ENCODE measurements at regions not wholly inside any gene's neighbourhood (a gene's known extent, or its start where the extent isn't known, plus 50 kb on each side); places are given as distances from the start of the nearest gene placed in this dataset.
"Not testable (repeated sequence)": the region's sequence is repeated elsewhere in the genome, so short reads cannot be mapped to it uniquely, and the experiment has no call there.

DNA sequence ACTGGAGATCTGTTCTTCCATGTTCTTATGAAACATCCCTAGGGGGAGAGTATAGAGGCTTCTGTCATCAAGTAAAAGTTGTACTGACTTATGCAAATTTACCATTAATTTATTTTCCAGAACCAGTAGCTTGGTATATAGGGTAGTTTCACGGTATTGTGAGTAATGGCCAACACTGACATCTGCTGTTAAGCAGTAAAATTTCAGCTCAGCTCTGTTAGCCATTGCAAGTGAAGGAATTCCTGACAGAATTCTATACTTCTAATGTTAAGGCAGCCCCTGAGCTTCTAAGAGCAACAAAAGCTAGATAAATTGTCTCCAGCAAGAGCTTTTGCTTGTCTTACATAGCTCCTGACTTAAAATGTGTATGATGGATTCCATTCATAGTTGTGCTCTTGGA, 613.5 kb upstream of the C16orf82 start:
- no peak for ATAC-seq
- H3K36me3 Mint-ChIP-seq (ENCODE audit: low read depth), result no peaks in the 10 kb centered on the region
- no peak overlapping the region for H3K27ac Mint-ChIP-seq
- peaks cover 15% of the 10 kb centered on the region for H3K27me3 Mint-ChIP-seq
- H3K4me3 Mint-ChIP-seq, result no peak overlapping the region
- H3K4me1 Mint-ChIP-seq, result no peaks in the 10 kb centered on the region
- H3K9me3 ChIP-seq (ENCODE audit: control insufficient read depth, low read length, poor library complexity, severe bottlenecking), result no peaks in the 10 kb centered on the region
- DNase-seq, result no peak

DNA sequence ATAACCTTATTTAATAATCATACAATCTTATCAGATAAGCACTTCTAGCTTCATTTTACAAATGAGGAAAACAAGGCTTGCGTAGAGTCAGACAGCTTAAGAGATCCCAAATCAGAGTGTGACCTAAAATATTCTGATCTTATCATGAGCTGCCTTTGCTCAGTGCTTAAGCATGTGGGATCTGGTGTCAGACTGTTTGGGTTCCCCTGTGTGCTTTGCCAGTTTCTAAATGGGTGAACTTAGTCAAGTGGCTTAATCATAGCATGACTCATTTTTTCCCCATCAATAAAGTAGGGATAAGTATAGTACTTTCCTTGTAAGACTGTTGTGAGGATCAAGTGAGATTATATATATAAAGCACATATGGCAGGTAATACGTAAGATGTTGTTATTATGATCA, 612.6 kb upstream of the C16orf82 start:
- H3K4me1 Mint-ChIP-seq, result no peaks in the 10 kb centered on the region
- H3K27ac Mint-ChIP-seq, result no peak overlapping the region
- ATAC-seq (no peak), DNase-seq (no peak)
- H3K9me3 ChIP-seq (ENCODE audit: control insufficient read depth, low read length, poor library complexity, severe bottlenecking), result no peaks in the 10 kb centered on the region
- no peaks in the 10 kb centered on the region for H3K36me3 Mint-ChIP-seq (ENCODE audit: low read depth)
- no peak overlapping the region for H3K4me3 Mint-ChIP-seq
- peaks cover 15% of the 10 kb centered on the region for H3K27me3 Mint-ChIP-seq

- no peak overlapping the region for H3K4me3 Mint-ChIP-seq
- no peaks in the 10 kb centered on the region for H3K4me1 Mint-ChIP-seq
- peaks cover 15% of the 10 kb centered on the region for H3K27me3 Mint-ChIP-seq
- no peak overlapping the region for H3K27ac Mint-ChIP-seq
- peaks cover 2% of the 10 kb centered on the region for H3K36me3 Mint-ChIP-seq (ENCODE audit: low read depth)
- DNase-seq (no peak), ATAC-seq (no peak)
- no peaks in the 10 kb centered on the region for H3K9me3 ChIP-seq (ENCODE audit: control insufficient read depth, low read length, poor library complexity, severe bottlenecking)
Measured at GRCh38 chr16:26456074-26456473, 610.7 kb upstream of the C16orf82 start.

DNA sequence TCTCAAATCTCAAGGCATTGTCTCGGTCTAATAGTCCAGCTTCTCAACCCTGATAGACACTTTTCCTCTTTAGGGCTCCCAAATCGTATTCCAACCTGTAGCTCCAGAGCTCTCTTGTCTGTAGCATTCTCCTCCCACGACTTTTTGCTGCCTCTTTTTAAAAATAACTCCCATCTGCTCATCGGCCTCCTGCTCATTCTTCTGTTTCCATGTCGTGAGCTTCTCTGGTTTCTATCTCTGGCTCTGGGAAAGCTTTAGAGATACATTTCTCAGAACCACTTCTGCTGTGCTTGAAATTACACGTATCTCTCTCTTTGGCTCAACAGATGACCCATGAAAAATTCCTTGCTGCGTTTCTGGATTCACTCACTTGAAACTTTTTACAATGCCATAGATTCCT, 609.6 kb upstream of the C16orf82 start:
- Mint-ChIP-seq H3K4me1 (no peaks in the 10 kb centered on the region), H3K27me3 (peaks cover 15% of the 10 kb centered on the region), H3K4me3 (no peak overlapping the region), H3K27ac (no peak overlapping the region), H3K36me3 (ENCODE audit: low read depth) (peaks cover 2% of the 10 kb centered on the region)
- no peaks in the 10 kb centered on the region for H3K9me3 ChIP-seq (ENCODE audit: control insufficient read depth, low read length, poor library complexity, severe bottlenecking)
- DNase-seq (no peak), ATAC-seq (no peak)

DNA sequence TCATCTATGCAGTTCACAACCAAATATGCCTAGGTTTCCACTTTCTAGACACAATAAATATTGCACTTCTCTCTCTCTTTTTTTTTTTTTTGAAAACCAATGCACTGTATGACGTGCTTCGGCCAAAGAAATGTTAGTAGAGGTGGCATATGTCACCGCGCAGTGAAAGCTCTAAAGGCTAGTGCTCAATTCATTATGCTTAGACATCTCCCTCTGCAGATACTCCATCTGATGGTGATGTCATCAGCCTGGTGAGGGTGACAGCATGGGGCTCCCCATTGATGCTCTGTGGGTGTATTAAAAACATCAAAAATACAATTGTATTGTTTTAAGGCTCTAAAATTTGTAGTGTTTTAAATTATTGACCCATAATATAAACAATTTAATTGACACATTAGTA, 608.8 kb upstream of the C16orf82 start:
- H3K27ac Mint-ChIP-seq, result no peak overlapping the region

DNA sequence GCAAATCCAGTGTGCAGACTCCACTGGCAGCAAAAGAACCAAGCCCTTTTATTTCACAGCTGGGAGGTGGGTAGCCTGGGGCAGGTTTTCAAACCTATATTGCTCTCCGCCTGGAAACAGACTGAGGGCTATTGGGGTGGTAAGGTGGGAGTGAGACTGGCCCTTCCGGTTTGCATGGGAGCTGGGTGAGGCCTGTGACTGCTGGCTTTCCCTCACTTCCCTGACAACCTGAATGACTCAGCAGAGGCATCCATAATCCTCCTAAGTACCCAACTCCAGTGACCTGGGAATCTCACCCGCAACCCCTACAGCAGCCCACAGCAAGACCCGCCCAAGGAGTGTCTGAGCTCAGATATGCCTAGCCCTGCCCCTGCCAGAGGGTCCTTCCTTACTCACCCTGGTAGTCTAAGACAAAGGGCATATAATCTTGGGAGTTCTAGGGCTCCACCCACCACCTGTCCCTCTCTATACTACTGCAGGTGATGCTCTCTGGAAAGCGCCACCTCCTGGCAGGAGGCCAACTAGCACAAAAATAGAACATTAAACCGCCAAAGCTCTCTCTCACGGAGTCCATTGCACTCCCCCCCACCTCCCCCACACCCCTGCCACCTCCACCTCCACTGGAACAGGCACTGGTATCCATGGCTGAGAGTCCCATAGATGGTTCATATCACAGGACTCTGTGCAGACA, 602.0 kb upstream of the C16orf82 start:
- DNase-seq (no peak), ATAC-seq (no peak)
- Mint-ChIP-seq H3K4me1 (no peaks in the 10 kb centered on the region), H3K4me3 (no peak overlapping the region), H3K27me3 (peaks cover 7% of the 10 kb centered on the region), H3K36me3 (ENCODE audit: low read depth) (peaks cover 2% of the 10 kb centered on the region), H3K27ac (no peak overlapping the region)
- H3K9me3 ChIP-seq (ENCODE audit: control insufficient read depth, low read length, poor library complexity, severe bottlenecking), result no peaks in the 10 kb centered on the region

More for the DNA sequence above, 608.8 kb upstream of the C16orf82 start:
- DNase-seq (no peak), ATAC-seq (no peak)
- Mint-ChIP-seq H3K27me3 (peaks cover 22% of the 10 kb centered on the region), H3K4me3 (no peak overlapping the region), H3K36me3 (ENCODE audit: low read depth) (peaks cover 2% of the 10 kb centered on the region), H3K4me1 (no peaks in the 10 kb centered on the region)
- H3K9me3 ChIP-seq (ENCODE audit: control insufficient read depth, low read length, poor library complexity, severe bottlenecking), result no peaks in the 10 kb centered on the region

DNA sequence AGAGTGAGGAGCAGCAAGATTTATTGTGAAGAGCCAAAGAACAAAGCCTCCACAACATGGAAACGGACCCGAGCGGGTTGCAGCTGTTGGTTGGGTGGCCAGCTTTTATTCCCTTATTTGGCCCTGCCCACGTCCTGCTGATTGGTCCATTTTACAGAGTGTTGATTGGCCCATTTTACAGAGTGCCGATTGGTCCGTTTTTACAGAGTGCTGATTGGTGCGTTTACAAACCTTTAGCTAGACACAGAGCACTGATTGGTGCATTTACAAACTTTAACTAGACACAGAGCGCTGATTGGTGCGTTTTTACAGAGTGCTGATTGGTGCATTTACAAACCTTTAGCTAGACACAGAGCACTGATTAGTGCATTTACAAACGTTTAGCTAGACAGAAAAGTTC, 592.3 kb upstream of the C16orf82 start:
- not testable (repeated sequence) for H3K9me3 ChIP-seq (ENCODE audit: control insufficient read depth, low read length, poor library complexity, severe bottlenecking); H3K4me1 Mint-ChIP-seq; H3K27me3 Mint-ChIP-seq; H3K36me3 Mint-ChIP-seq (ENCODE audit: low read depth); H3K4me3 Mint-ChIP-seq; DNase-seq; H3K27ac Mint-ChIP-seq; ATAC-seq

DNA sequence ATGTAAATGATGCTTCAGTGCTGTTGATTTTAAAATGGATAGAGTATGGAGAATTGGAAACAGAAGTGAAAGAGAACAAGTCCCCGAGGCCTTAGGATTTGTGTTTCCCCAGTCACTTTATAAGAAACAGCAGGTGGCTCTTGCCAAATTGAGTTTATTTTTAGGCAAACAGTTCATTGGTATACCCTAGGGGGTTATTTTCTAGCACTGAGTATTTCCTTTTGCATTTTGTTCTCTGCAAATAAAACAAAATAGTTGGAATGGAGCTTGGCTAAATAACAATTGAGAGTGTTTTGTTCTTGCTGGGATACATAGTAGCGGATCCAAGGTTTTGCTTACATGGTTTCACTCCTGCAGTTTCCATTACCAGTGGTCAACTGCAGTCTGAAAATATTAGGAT, 591.1 kb upstream of the C16orf82 start:
- Mint-ChIP-seq H3K4me1 (no peaks in the 10 kb centered on the region), H3K36me3 (ENCODE audit: low read depth) (no peaks in the 10 kb centered on the region), H3K27ac (no peak overlapping the region), H3K4me3 (no peak overlapping the region), H3K27me3 (no peaks in the 10 kb centered on the region)
- no peaks in the 10 kb centered on the region for H3K9me3 ChIP-seq (ENCODE audit: control insufficient read depth, low read length, poor library complexity, severe bottlenecking)
- ATAC-seq, result no peak
- DNase-seq, result no peak

DNA sequence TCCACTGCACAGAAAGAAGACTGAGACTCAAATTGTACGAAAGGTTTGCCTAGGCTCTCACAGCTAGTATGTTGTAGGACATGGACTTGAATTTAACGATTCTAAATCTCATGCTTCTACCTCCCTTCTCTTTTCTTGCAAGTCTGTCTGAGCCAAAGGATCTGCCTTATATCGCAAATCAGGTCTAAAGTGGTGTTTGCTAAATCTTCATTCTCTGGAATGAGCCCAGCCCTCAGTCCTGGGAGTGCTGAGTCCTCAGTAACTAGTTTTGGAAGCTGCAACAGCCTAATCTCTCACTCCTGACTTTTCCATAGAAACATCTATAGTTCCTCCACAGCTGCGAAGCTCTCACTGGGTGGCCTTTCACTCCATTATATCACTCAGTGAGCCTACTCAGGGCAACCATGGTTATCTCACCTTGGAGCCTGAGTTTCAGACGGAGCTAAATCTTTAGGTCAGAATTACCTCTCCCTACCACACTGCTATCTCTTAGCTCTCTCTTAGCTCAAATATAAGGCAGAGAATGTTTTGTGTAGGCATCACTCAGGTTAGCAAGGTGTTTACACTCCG, 575.5 kb upstream of the C16orf82 start:
- H3K36me3 Mint-ChIP-seq (ENCODE audit: low read depth), result no peaks in the 10 kb centered on the region
- H3K4me1 Mint-ChIP-seq, result peaks cover 3% of the 10 kb centered on the region
- no peak overlapping the region for H3K4me3 Mint-ChIP-seq
- DNase-seq, result no peak
- H3K9me3 ChIP-seq (ENCODE audit: control insufficient read depth, low read length, poor library complexity, severe bottlenecking), result no peaks in the 10 kb centered on the region
- H3K27me3 Mint-ChIP-seq, result peaks cover 30% of the 10 kb centered on the region
- ATAC-seq, result no peak
- H3K27ac Mint-ChIP-seq, result no peak overlapping the region

- peaks cover 3% of the 10 kb centered on the region for H3K4me1 Mint-ChIP-seq
- DNase-seq (no peak), ATAC-seq (no peak)
- H3K36me3 Mint-ChIP-seq (ENCODE audit: low read depth), result no peaks in the 10 kb centered on the region
- no peak overlapping the region for H3K27ac Mint-ChIP-seq
- peaks cover 36% of the 10 kb centered on the region for H3K27me3 Mint-ChIP-seq
- H3K4me3 Mint-ChIP-seq, result no peak overlapping the region
- H3K9me3 ChIP-seq (ENCODE audit: control insufficient read depth, low read length, poor library complexity, severe bottlenecking), result no peaks in the 10 kb centered on the region
Measured at GRCh38 chr16:26491962-26492361, 574.8 kb upstream of the C16orf82 start.

DNA sequence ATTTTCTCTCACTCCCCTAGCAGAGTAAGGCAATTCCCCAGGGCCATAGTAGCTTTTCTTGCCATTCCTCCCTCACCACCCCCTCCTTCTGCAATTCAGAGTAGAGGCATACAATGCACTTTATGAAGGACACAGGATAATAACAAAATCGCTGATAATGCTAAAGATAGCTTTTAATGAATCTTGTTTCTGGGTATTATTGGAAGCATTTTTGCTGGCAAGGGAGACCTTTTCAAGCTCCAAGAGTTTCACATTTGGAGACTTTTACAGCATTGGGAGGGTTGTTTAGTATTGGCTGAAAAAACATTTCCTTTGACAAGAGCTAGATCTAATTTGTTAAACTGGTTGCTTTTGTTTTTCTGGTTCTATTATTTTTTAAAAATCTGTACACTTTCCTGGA, 573.0 kb upstream of the C16orf82 start:
- no peak overlapping the region for H3K27ac Mint-ChIP-seq
- peaks cover 3% of the 10 kb centered on the region for H3K4me1 Mint-ChIP-seq
- no peak overlapping the region for H3K4me3 Mint-ChIP-seq
- ATAC-seq, result no peak
- H3K9me3 ChIP-seq (ENCODE audit: control insufficient read depth, low read length, poor library complexity, severe bottlenecking), result no peaks in the 10 kb centered on the region
- peaks cover 47% of the 10 kb centered on the region for H3K27me3 Mint-ChIP-seq
- H3K36me3 Mint-ChIP-seq (ENCODE audit: low read depth), result no peaks in the 10 kb centered on the region
- no peak for DNase-seq

GRCh38 chr16:26497896-26498295, 568.8 kb upstream of the C16orf82 start:
- Mint-ChIP-seq H3K36me3 (ENCODE audit: low read depth) (no peaks in the 10 kb centered on the region), H3K27ac (no peak overlapping the region), H3K27me3 (peaks cover 32% of the 10 kb centered on the region), H3K4me3 (no peak overlapping the region), H3K4me1 (peaks cover 6% of the 10 kb centered on the region)
- no peaks in the 10 kb centered on the region for H3K9me3 ChIP-seq (ENCODE audit: control insufficient read depth, low read length, poor library complexity, severe bottlenecking)
- ATAC-seq (no peak), DNase-seq (no peak)

GRCh38 chr16:26500326-26500725, 566.4 kb upstream of the C16orf82 start:
- Mint-ChIP-seq H3K4me3 (no peak overlapping the region), H3K27me3 (peaks cover 20% of the 10 kb centered on the region), H3K36me3 (ENCODE audit: low read depth) (no peaks in the 10 kb centered on the region), H3K4me1 (peaks cover 3% of the 10 kb centered on the region), H3K27ac (no peak overlapping the region)
- no peaks in the 10 kb centered on the region for H3K9me3 ChIP-seq (ENCODE audit: control insufficient read depth, low read length, poor library complexity, severe bottlenecking)
- ATAC-seq (no peak), DNase-seq (no peak)

DNA sequence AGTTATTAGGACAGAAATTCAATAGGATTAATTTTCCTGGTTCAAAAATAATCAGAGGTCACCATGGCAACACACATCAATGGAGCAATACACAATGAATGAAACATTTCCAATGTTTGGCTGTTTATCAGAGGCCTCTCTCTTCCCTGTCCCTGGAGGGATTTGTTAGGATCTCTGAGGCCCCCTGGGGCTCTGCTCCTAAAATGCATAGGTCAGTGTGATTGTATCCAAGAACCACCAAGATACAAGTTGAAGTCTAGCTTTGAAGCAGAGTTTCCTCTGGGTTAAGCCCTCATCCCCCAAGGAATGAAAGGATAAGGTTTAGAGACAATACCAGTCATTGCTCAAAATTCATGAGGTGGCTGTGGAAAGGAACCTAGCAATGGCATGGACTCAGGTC, 561.2 kb upstream of the C16orf82 start:
- no peak for ATAC-seq

More for the DNA sequence above, 561.2 kb upstream of the C16orf82 start:
- no peaks in the 10 kb centered on the region for H3K9me3 ChIP-seq (ENCODE audit: control insufficient read depth, low read length, poor library complexity, severe bottlenecking)
- Mint-ChIP-seq H3K4me3 (no peak overlapping the region), H3K36me3 (ENCODE audit: low read depth) (no peaks in the 10 kb centered on the region), H3K4me1 (no peaks in the 10 kb centered on the region), H3K27me3 (peaks cover 18% of the 10 kb centered on the region), H3K27ac (no peak overlapping the region)
- no peak for DNase-seq
